ENCODE measurements at regions not wholly inside any gene's neighbourhood (a gene's known extent, or its start where the extent isn't known, plus 50 kb on each side); places are given as distances from the start of the nearest gene placed in this dataset.
"Not testable (repeated sequence)": the region's sequence is repeated elsewhere in the genome, so short reads cannot be mapped to it uniquely, and the experiment has no call there.

DNA sequence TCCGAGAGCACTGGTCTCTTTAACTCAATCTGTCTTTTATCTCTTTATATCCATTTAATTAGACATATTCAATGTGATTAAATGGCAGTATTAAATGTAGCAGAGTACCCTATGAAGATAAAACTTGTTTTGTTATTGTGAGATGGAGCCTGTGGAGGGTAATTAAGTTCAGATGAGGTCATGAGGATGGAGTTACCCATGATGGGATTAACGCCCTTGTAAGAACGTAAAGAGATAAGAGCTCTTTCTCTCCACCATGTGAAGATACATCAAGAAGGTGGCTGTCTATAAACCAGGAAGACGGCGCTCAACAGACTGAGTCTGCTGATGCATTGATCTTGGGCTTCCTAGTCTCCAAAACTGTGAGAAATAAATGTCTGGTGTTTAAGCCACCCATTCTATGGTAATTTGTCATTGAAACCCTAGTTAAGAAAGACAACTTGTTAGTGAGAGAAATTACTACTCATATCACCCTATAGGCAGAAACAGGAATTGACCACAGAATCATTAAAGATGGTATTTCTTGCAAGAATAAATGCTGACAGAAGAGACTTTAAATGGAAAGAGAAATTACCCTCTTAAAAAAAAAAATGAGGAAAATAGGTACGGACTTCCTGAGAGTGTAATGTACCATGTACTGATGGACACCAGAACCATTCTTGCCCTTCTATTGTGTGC, 738.7 kb upstream of the CHAC2 start:
- DNase-seq (ENCODE audit: low spot score), result no peak

GRCh38 chr2:53028225-53028624, 739.4 kb upstream of the CHAC2 start:
- no peak for DNase-seq (ENCODE audit: low spot score)

- DNase-seq (ENCODE audit: low spot score), result not testable (repeated sequence)
Observed at GRCh38 chr2:53022248-53022647, 745.4 kb upstream of the CHAC2 start.

- no peak for DNase-seq (ENCODE audit: low spot score)
Observed at GRCh38 chr2:53021828-53022227, 745.8 kb upstream of the CHAC2 start.

GRCh38 chr2:53021292-53021691, 746.3 kb upstream of the CHAC2 start:
- DNase-seq (ENCODE audit: low spot score), result peak; percentile 22

DNA sequence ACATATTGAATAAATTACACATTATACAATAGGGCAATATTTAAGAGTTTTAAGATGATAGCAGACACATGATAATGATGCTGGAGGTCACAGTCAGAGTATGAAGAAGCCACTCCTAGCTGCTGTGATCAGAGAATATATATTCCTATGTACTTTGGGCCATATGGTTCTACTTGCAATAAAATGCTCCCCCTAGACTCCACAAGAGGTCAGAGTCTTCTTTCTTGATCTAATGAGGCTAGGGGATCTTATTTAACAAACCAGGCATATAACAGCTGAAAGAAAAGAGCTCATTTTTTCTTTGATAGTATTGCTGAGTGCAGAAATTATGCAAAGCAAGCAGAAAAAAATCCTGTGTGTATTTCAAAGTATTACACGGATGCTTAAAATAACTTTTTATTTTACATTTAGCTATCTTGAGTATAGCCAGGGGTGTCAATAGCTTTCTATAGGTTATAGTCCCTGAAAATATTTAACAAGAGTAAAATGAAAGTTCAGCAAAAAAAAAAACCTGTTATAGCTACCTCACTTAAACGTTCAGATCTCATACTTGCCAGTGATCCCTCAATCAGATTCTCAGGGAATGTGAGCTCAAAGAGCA, 748.7 kb upstream of the CHAC2 start:
- no peak for DNase-seq (ENCODE audit: low spot score)

- DNase-seq (ENCODE audit: low spot score), result no peak
Observed at GRCh38 chr2:53006980-53007379, 760.6 kb upstream of the CHAC2 start.

- no peak for DNase-seq (ENCODE audit: low spot score)
Observed at GRCh38 chr2:53004413-53004812, 763.2 kb upstream of the CHAC2 start.

DNA sequence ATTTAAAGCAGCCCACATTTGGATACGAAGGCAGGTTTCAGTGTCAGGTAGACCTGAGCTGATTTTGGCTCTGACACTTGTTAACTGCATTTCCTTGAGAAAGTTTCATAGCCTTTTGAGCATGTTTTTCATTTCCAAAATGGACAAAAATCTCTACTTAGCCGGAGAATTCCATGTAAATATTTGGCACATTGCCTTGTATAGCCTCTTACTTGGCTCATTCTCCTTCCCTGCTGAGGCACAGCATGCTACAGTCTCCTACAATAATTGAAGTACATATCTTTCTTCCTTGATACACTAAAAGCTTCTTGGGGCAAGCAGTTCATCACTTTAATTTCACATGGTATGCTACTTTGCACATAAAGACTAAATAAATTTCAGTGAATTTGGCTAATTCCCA, 772.2 kb upstream of the CHAC2 start:
- DNase-seq (ENCODE audit: low spot score), result no peak

GRCh38 chr2:52976143-52976949, 791.3 kb upstream of the CHAC2 start:
- DNase-seq (ENCODE audit: low spot score), result peak; percentile 2

DNA sequence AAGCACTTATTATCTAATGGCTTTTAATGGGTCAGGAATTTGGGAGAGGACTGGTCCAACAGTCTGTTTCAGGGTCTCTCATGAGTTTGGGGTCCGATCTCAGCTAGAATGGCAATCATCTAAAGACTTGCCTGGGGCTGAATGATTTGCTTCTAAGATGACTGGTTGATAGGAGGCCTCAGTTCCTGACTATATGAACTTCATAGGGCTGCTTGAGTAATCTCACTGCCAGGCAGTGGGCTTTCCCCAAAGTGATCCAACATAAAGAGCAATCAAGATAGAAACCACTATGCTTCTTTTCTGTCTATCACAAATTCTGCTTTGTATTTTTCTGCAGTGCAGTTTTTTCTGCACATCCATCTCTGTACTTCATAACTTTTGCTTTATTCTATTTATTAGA, 793.5 kb upstream of the CHAC2 start:
- DNase-seq (ENCODE audit: low spot score), result no peak

DNA sequence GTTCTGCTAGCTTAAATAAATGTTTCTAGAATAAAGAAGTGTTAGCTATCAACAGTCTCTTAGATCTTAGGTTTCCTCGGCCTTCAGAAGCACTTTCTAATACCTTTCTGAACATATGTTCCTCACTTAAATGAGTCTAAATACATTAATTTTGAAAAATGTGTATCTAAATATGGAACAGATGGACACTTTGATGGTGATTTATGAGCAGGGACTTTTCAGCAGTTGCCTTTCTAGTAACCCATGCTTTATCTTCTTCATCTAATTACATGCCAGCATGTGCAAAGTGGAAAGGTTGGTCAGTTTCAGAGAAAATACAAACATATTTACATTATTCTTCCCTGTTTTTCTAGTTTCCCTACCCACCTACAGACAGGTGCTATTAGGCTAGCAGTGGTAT, 797.0 kb upstream of the CHAC2 start:
- DNase-seq (ENCODE audit: low spot score), result no peak

GRCh38 chr2:52968043-52968442, 799.6 kb upstream of the CHAC2 start:
- DNase-seq (ENCODE audit: low spot score), result no peak

DNA sequence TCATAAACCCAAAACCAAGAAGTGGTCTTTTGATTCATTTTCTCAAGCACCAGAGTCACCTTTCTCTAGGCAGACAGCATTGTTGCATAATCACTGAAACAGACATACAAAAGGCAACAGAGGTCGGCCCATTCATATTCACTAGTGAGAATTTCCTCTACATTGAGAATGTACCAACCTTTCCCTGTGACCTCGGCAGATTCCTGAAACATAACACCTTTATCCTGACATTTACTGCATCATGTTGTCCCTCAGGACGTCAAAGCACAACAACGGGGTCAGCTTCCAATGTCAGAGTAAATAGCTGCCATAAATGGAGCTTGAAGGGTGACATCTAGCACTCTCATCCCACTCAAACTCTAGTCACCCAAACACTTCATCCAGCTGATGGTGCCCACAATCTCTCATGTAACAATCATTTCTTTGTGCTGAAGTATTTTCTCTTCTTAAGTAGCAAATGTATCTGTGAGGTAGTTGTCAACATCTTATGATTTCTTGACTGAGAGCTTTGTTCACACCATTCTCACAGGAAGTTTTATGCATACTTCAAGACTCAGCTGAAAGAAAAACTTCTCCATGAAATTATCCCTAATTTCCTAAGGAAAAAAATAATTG, 802.6 kb upstream of the CHAC2 start:
- DNase-seq (ENCODE audit: low spot score), result no peak

- no peak for DNase-seq (ENCODE audit: low spot score)
Observed at GRCh38 chr2:52961403-52961802, 806.2 kb upstream of the CHAC2 start.

DNA sequence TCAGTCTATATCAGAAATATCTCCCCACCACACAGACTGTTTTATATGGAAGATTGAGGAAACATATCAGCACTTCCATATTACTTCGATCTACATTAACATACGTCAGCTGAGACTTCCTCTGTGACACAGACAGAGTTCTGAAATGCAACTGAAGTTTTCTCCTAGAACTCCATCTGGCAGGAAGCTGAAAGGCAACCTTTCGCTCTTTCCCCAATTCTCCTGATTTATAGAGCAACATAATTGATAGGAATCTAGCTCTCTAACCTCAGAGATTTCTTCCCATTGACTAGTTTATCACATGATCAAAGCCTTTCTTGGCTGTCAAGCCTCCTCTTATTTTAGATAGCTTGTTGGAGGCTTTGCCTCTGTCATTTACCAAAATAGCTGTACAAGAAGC, 806.7 kb upstream of the CHAC2 start:
- no peak for DNase-seq (ENCODE audit: low spot score)

- no peak for DNase-seq (ENCODE audit: low spot score)
Observed at GRCh38 chr2:52959801-52960200, 807.8 kb upstream of the CHAC2 start.

- no peak for DNase-seq (ENCODE audit: low spot score)
Observed at GRCh38 chr2:52956766-52957165, 810.8 kb upstream of the CHAC2 start.

GRCh38 chr2:52956118-52956517, 811.5 kb upstream of the CHAC2 start:
- DNase-seq (ENCODE audit: low spot score), result no peak

- no peak for DNase-seq (ENCODE audit: low spot score)
Observed at GRCh38 chr2:52955079-52955478, 812.5 kb upstream of the CHAC2 start.

GRCh38 chr2:52940101-52940500, 827.5 kb upstream of the CHAC2 start:
- DNase-seq (ENCODE audit: low spot score), result no peak

GRCh38 chr2:52939250-52939649, 828.4 kb upstream of the CHAC2 start:
- no peak for DNase-seq (ENCODE audit: low spot score)

DNA sequence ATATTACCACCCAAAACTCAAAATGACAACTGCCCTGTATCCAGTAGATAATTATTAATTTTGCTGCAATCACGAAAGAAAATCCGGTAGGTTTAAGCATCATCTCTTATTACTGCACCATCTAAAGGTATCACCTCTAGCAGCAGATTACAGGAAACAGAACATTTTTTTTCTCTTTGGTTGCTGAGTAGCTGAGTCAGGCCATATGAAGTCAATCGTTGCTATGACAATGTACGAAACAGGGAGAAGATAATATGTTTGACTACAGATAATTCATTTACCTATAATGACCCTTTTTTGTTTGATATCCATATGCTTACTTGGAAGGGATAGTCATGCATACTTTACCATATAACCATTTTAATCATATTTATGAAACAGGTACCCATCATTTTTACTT, 831.6 kb upstream of the CHAC2 start:
- no peak for DNase-seq (ENCODE audit: low spot score)
